ENCODE measurements at regions not wholly inside any gene's neighbourhood (a gene's known extent, or its start where the extent isn't known, plus 50 kb on each side); places are given as distances from the start of the nearest gene placed in this dataset.

DNA sequence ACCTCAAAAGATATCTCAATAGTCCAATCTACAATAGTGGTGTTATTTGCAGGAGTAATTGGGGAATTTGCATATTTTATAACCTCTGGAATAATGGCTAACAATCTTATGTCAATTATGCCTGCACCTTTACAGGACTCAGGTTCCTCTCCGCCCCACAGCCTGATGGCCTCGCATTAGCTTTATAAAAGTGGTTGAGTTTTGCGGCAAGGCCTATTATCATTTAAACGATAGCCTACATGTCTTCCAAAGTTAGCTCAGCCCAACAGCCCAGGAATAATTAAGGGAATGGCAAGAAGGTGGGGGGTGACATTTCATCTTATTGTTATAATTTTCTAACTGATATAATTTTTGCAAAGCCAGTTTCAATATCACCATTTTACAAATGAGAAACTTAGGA is 97.3 kb downstream of the RTP4 start:
- DNase-seq = no peak

GRCh38 chr3:187464682-187465081 is 96.5 kb downstream of the RTP4 start:
- DNase-seq = no peak

DNA sequence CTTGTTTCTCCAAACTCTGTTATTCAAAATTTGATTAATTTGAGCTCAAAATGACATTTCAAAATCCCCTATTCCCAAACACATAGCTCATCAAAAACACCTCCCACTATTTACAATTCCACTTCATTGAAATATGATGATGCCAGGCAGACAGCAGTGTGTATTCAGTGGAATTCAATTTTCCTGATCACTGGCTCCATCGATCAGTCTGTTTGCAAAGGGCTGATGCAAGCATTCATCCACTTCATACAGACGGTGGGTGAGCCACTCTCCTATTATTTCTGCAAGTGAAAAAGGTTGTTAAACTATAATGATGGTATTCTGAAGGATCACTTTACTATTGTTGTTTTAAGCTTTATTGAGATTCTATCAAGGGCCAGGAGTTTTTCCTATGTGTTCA is 90.7 kb downstream of the RTP4 start:
- DNase-seq = no peak

DNA sequence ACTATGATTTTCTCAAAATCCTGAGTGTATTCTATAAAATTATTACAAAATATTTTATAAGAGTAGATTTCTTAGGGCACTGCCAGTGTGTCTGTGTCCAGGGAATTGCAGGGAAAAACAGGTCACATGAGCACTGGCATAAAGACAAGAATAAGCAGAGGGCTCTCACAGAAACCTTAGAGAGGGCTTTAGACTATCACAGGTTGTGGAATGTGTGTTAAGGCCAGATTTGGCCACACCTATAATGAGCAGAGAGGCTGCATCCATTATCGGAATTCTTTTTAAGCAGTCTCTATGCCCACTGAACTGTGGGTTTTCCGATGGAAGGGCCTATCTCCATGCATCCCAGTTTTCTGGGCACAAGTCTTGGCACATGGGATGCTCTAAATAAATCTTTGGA is 90.2 kb downstream of the RTP4 start:
- no peak for DNase-seq

GRCh38 chr3:187456250-187456649 is 88.1 kb downstream of the RTP4 start:
- DNase-seq = peak; percentile 11

GRCh38 chr3:187454085-187454815 is 86.1 kb downstream of the RTP4 start:
- DNase-seq = no peak

GRCh38 chr3:187450431-187451190 is 82.4 kb downstream of the RTP4 start:
- DNase-seq = no peak

- no peak for DNase-seq
These were observed 80.5 kb downstream of the RTP4 start for GRCh38 chr3:187448674-187449073.

GRCh38 chr3:187447737-187448136 is 79.6 kb downstream of the RTP4 start:
- no peak for DNase-seq

- no peak for DNase-seq
These were observed 77.2 kb downstream of the RTP4 start for GRCh38 chr3:187445356-187445755.

GRCh38 chr3:187434524-187434923 is 66.3 kb downstream of the RTP4 start:
- no peak for DNase-seq

- DNase-seq = no peak
These were observed 62.4 kb downstream of the RTP4 start for GRCh38 chr3:187430576-187430975.
